Sigmoid colon (tissue), 6 donors: ENCODE measurements at regions not wholly inside any gene's neighbourhood (a gene's known extent, or its start where the extent isn't known, plus 50 kb on each side); places are given as distances from the start of the nearest gene placed in this dataset.

Experiments used
- DNase-seq: peaks from one replicate; pipeline ENCODE4 v3.0.0-alpha.2; 2019
- H3K27ac ChIP-seq, 4 donors: fragments of 200-600 bp; sonication (generic); one replicate each; pipeline ENCODE4 v1.5.1; 2016 to 2019; ENCODE audit warnings: mild to moderate bottlenecking in 1 of 4
- H3K27me3 ChIP-seq, 3 donors: fragments of 200-600 bp; sonication (generic); one replicate each; pipeline ENCODE4 v1.5.1; 2019; ENCODE audit warnings: mild to moderate bottlenecking in 1 of 3
- H3K36me3 ChIP-seq, 4 donors: fragments of 200-600 bp; sonication (generic); one replicate each; pipeline ENCODE4 v1.5.1; 2016 to 2019
- H3K4me1 ChIP-seq, 4 donors: fragments of 200-600 bp; sonication (generic); one replicate each; pipeline ENCODE4 v1.5.1; 2017 to 2019
- H3K4me3 ChIP-seq, 4 donors: fragments of 200-600 bp; sonication (generic); one replicate each; pipeline ENCODE4 v1.5.1; 2017 to 2019; ENCODE audit warnings: mild to moderate bottlenecking in 2 of 4, moderate library complexity in 1 of 4
- H3K9me3 ChIP-seq, 4 donors: fragments of 200-600 bp in 3 of 4; sonication (generic) in 3 of 4; one replicate each; pipeline versions ENCODE4 v1.5.1 to v1.6.1; 2013 to 2019
- CTCF ChIP-seq, 4 experiments: fragments of 450-650 bp in 3 of 4; fragments of 200-600 bp in 1 of 4; IDR thresholded peaks; one replicate each; pipeline ENCODE4 v1.5.1; 2016 to 2019; ENCODE audit warnings: antibody characterized with exemption in 4 of 4, mild to moderate bottlenecking in 3 of 4, moderate library complexity in 2 of 4
- EP300 ChIP-seq, 4 donors: sonication (generic); formaldehyde crosslinking; IDR thresholded peaks; one replicate each; pipeline ENCODE4 v1.6.1; 2017; ENCODE audit warnings: antibody characterized with exemption in 4 of 4
- POLR2A ChIP-seq, 2 donors: fragments of 450-650 bp; IDR thresholded peaks; one replicate each; pipeline ENCODE4 v1.6.1; 2016; ENCODE audit warnings: antibody characterized with exemption in 2 of 2, mild to moderate bottlenecking in 2 of 2, moderate library complexity in 2 of 2
- POLR2AphosphoS5 ChIP-seq, 4 donors: sonication (generic); formaldehyde crosslinking; IDR thresholded peaks; one replicate each; pipeline ENCODE4 v1.6.1; 2017; ENCODE audit warnings: antibody characterized with exemption in 4 of 4
- WGBS, 2 donors: extraction: QIAGEN DNeasy Blood & Tissue Kit; methylation state at CpG; one replicate each; pipeline ENCODE4 v1.1.7; 2013; 5-methylcytosine and 5-hydroxymethylcytosine counted together
- intact Hi-C: fragments of 100-400 bp; cut with DNase I; formaldehyde crosslinking; loops from one replicate; pipeline ENCODE4 v1.15.1; 2023
- donor health status: healthy with polysubstance abuse.
- donor health status: healthy.

- intact Hi-C loops, result no loop called here
- Histone ChIP-seq H3K36me3 (no peaks in the 10 kb centered on the region), H3K27me3 (peaks cover 0 to 30% (median 14%) of the 10 kb centered on the region in 3 donors), H3K27ac (no peak overlapping the region), H3K4me1 (no peaks in the 10 kb centered on the region), H3K9me3 (no peaks in the 10 kb centered on the region), H3K4me3 (no peak overlapping the region)
- TF ChIP-seq CTCF (IDR thresholded peaks at IDR 0.05), result no peak
- DNase-seq, result no peak
- WGBS, 2 donors, result 29 to 45% methylated on average over 5 of the region's 5 CpGs
These were observed 98.4 kb downstream of the ZNF280B start for GRCh38 chr22:22410121-22410520.

- Histone ChIP-seq H3K9me3 (no peaks in the 10 kb centered on the region), H3K27ac (no peak overlapping the region), H3K4me3 (no peak overlapping the region), H3K27me3 (peaks cover 0 to 35% (median 20%) of the 10 kb centered on the region in 3 donors), H3K4me1 (no peaks in the 10 kb centered on the region), H3K36me3 (no peaks in the 10 kb centered on the region)
- no peak for DNase-seq
- WGBS, 2 donors, result 68 to 72% methylated on average over 3 of the region's 3 CpGs
- TF ChIP-seq POLR2A (IDR thresholded peaks at IDR 0.05) (no peak), POLR2AphosphoS5 (IDR thresholded peaks at IDR 0.05) (no peak), CTCF (IDR thresholded peaks at IDR 0.05) (no peak), EP300 (IDR thresholded peaks at IDR 0.05) (no peak)
- intact Hi-C loops, result no loop called here
These were observed 97.9 kb downstream of the ZNF280B start for GRCh38 chr22:22410677-22411076.

GRCh38 chr22:22414266-22414665 is 94.3 kb downstream of the ZNF280B start:
- Histone ChIP-seq H3K4me3 (no peak overlapping the region), H3K4me1 (no peaks in the 10 kb centered on the region), H3K36me3 (no peaks in the 10 kb centered on the region), H3K9me3 (no peaks in the 10 kb centered on the region), H3K27me3 (peaks cover 0 to 56% (median 17%) of the 10 kb centered on the region in 3 donors), H3K27ac (no peak overlapping the region)
- intact Hi-C loops, result no loop called here
- whole genome bisulfite sequencing, 2 donors, result 49 to 67% methylated on average over 1 of the region's 1 CpG
- TF ChIP-seq POLR2A (IDR thresholded peaks at IDR 0.05) (no peak), CTCF (IDR thresholded peaks at IDR 0.05) (no peak), POLR2AphosphoS5 (IDR thresholded peaks at IDR 0.05) (no peak), EP300 (IDR thresholded peaks at IDR 0.05) (no peak)
- DNase-seq, result no peak

GRCh38 chr22:22417495-22418162 is 90.9 kb downstream of the ZNF280B start:
- Histone ChIP-seq H3K4me1 (no peaks in the 10 kb centered on the region), H3K27me3 (peaks cover 0 to 48% (median 11%) of the 10 kb centered on the region in 3 donors), H3K9me3 (no peaks in the 10 kb centered on the region), H3K4me3 (no peak overlapping the region), H3K36me3 (no peaks in the 10 kb centered on the region), H3K27ac (no peak overlapping the region)
- intact Hi-C loops, result no loop called here
- TF ChIP-seq POLR2A (IDR thresholded peaks at IDR 0.05) (no peak), EP300 (IDR thresholded peaks at IDR 0.05) (no peak), CTCF (IDR thresholded peaks at IDR 0.05) (no peak)
- WGBS, 2 donors, result 76 to 80% methylated on average over 9 of the region's 9 CpGs
- DNase-seq, result no peak

- Histone ChIP-seq H3K27ac (no peak overlapping the region), H3K4me1 (no peaks in the 10 kb centered on the region), H3K4me3 (no peak overlapping the region), H3K27me3 (peaks cover 0 to 46% (median 11%) of the 10 kb centered on the region in 3 donors), H3K9me3 (no peaks in the 10 kb centered on the region), H3K36me3 (no peaks in the 10 kb centered on the region)
- TF ChIP-seq POLR2AphosphoS5 (IDR thresholded peaks at IDR 0.05) (no peak), POLR2A (IDR thresholded peaks at IDR 0.05) (no peak), EP300 (IDR thresholded peaks at IDR 0.05) (no peak), CTCF (IDR thresholded peaks at IDR 0.05) (no peak)
- DNase-seq, result no peak
- intact Hi-C loops, result no loop called here
- whole genome bisulfite sequencing, 2 donors, result 90 to 96% methylated on average over 2 of the region's 2 CpGs
These were observed 90.4 kb downstream of the ZNF280B start for GRCh38 chr22:22418163-22418549.
